IMR-90 (cell line): ENCODE measurements at regions not wholly inside any gene's neighbourhood (a gene's known extent, or its start where the extent isn't known, plus 50 kb on each side); places are given as distances from the start of the nearest gene placed in this dataset.

Experiments used
- BHLHE40 ChIP-seq: fragments of 150-350 bp; IDR thresholded peaks from 2 replicates; pipeline ENCODE4 v1.6.1; 2016; ENCODE audit warnings: mild to moderate bottlenecking, low read depth, low read length
- FOS ChIP-seq: fragments of 150-350 bp; IDR thresholded peaks from 2 replicates; pipeline ENCODE4 v1.6.1; 2016; ENCODE audit warnings: low read depth, low read length
- MXI1 ChIP-seq: IDR thresholded peaks from 2 replicates; pipeline ENCODE4 v1.6.1; 2012; ENCODE audit warnings: low read depth, mild to moderate bottlenecking, low read length, moderate library complexity, borderline replicate concordance
- POLR2A ChIP-seq: IDR thresholded peaks from 2 replicates; pipeline ENCODE4 v1.6.1; 2012; ENCODE audit warnings: mild to moderate bottlenecking, low read depth, low read length
- SMC3 ChIP-seq: fragments of 150-350 bp; IDR thresholded peaks from 2 replicates; pipeline ENCODE4 v1.6.1; 2016; ENCODE audit warnings: low read depth, mild to moderate bottlenecking, antibody characterized with exemption, low read length, moderate library complexity
- TF ChIP-seq, protein P1 (sequence below): conservative IDR thresholded peaks from 2 replicates; pipeline ENCODE4 v1.5.1; 2012; ENCODE audit warnings: mild to moderate bottlenecking, low read depth, low read length, improper control_type of control experiment
- TF ChIP-seq, protein P2 (sequence below): fragments of 150-350 bp; IDR thresholded peaks from 2 replicates; pipeline ENCODE4 v1.6.1; 2017; ENCODE audit warnings: mild to moderate bottlenecking, antibody characterized with exemption, low read length, low read depth

DNA sequence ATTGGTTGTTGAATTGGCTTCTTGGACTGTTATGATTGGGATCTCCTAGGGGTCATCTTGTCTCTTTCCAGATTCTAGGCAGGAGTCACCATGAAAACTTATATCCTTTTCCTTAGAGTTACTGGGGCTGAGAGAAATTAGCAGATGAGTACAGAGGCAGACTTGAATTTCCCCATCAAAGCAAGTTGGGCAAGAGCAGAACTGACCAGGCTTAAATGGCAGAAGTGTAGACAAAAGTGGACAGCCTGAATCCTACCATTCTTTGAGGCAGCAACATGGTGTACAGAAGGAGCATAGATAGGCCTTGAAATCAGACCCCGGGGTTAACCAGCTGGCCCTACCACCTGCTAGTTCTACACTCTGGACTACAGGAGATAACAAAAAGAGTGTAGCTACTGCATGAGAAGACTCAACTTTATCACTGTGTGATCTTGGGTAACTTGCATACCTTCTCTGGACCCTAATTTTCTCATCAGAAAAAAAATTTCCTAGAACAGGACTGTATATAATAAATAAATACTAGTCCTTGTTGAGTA is 427.4 kb upstream of the CADM1 start:
- TF ChIP-seq, protein P1, sequence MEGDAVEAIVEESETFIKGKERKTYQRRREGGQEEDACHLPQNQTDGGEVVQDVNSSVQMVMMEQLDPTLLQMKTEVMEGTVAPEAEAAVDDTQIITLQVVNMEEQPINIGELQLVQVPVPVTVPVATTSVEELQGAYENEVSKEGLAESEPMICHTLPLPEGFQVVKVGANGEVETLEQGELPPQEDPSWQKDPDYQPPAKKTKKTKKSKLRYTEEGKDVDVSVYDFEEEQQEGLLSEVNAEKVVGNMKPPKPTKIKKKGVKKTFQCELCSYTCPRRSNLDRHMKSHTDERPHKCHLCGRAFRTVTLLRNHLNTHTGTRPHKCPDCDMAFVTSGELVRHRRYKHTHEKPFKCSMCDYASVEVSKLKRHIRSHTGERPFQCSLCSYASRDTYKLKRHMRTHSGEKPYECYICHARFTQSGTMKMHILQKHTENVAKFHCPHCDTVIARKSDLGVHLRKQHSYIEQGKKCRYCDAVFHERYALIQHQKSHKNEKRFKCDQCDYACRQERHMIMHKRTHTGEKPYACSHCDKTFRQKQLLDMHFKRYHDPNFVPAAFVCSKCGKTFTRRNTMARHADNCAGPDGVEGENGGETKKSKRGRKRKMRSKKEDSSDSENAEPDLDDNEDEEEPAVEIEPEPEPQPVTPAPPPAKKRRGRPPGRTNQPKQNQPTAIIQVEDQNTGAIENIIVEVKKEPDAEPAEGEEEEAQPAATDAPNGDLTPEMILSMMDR: no peak
- TF ChIP-seq SMC3: no peak
- no peak for TF ChIP-seq MXI1
- TF ChIP-seq POLR2A: no peak
- TF ChIP-seq FOS: no peak
- TF ChIP-seq BHLHE40: no peak
- TF ChIP-seq, protein P2, sequence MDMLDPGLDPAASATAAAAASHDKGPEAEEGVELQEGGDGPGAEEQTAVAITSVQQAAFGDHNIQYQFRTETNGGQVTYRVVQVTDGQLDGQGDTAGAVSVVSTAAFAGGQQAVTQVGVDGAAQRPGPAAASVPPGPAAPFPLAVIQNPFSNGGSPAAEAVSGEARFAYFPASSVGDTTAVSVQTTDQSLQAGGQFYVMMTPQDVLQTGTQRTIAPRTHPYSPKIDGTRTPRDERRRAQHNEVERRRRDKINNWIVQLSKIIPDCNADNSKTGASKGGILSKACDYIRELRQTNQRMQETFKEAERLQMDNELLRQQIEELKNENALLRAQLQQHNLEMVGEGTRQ: no peak
